ENCODE measurements at regions not wholly inside any gene's neighbourhood (a gene's known extent, or its start where the extent isn't known, plus 50 kb on each side); places are given as distances from the start of the nearest gene placed in this dataset.

DNA sequence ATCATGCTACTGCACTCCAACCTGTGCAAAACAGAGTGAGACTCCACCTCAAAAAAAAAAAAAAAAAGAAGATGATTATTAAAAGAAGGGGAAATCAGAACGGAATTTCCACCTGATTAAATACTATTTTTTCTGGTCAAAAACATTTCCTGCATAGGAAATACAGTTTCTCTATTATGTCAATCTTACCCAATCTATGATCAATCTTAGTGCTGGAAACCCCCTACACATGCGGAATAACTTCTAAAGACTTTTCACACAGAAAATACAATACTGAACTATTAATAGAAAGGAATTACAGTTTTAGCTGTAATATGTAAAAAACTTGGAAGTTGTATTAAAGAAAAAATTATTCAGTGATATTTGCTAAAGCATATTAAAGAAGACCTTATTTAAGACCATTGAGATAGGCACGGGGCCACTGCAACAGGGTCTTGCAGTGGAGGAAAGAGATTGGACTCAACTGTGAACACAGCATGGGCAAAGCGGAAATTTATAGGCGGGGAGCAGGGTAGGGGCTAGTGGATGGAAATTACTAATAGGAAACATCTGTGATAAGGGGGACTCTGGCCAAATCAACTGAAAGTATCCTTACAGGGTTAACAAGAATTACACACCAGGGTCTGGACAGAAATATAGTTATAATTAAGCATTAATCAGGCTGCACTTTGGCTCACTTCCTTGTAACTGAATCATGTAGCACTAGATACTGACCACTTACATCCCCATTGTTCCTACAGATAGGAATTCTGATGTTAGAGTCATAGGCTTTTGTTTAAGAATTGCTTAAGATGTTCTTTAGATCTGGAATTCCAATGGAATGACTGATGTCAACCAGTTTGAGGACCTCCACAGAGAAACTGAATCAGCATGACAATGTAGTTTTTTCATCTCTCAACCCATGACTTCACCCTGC is 411.5 kb upstream of the DDI1 start:
- no peak overlapping the region for H3K27ac ChIP-seq

DNA sequence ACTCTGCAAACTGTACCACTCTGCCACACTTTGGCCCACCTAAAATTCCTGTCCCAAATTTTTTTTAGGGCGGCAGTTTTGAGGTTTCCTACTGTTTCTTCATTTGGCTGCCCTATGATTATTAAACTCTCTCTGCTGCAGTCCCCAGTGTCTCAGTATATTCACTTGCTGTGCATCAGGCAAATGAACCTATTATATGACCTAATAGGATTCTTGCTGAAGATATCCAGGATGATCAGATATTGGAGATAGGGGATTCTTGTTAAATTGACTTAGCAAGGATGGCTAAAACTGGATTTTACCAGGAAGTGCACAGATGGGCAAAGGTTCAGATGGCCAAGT is 410.8 kb upstream of the DDI1 start:
- no peak overlapping the region for H3K27ac ChIP-seq
- TF ChIP-seq, protein P1, sequence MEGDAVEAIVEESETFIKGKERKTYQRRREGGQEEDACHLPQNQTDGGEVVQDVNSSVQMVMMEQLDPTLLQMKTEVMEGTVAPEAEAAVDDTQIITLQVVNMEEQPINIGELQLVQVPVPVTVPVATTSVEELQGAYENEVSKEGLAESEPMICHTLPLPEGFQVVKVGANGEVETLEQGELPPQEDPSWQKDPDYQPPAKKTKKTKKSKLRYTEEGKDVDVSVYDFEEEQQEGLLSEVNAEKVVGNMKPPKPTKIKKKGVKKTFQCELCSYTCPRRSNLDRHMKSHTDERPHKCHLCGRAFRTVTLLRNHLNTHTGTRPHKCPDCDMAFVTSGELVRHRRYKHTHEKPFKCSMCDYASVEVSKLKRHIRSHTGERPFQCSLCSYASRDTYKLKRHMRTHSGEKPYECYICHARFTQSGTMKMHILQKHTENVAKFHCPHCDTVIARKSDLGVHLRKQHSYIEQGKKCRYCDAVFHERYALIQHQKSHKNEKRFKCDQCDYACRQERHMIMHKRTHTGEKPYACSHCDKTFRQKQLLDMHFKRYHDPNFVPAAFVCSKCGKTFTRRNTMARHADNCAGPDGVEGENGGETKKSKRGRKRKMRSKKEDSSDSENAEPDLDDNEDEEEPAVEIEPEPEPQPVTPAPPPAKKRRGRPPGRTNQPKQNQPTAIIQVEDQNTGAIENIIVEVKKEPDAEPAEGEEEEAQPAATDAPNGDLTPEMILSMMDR (conservative IDR thresholded peaks at IDR 0.05) = no peak
- TF ChIP-seq ZFX (IDR thresholded peaks at IDR 0.05) = no peak

More for the DNA sequence above, 411.5 kb upstream of the DDI1 start:
- TF ChIP-seq ZFX (IDR thresholded peaks at IDR 0.05) = no peak
- TF ChIP-seq, protein P1 (conservative IDR thresholded peaks at IDR 0.05) = no peak

DNA sequence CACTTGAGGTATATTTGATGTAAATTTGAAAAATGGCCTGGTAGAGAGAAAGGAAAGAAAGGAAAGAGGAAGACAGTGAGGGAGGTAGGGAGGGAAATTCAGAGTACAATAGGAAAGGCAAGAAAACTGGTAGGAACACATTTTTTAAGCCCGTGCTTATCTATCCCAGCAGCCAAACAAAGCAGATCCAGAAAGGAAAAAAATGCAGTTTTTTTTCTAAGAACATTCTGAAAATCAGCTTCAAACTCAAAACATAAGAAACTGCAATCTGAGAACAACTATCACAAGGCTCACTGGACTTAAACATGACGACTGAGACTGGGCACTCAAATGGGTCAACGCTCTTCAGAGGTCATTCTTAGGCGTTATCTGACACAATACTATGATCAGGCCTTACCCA is 408.3 kb upstream of the DDI1 start:
- H3K27ac ChIP-seq = no peak overlapping the region
- no peak for TF ChIP-seq ZFX (IDR thresholded peaks at IDR 0.05)
- TF ChIP-seq, protein P1 (conservative IDR thresholded peaks at IDR 0.05) = no peak

DNA sequence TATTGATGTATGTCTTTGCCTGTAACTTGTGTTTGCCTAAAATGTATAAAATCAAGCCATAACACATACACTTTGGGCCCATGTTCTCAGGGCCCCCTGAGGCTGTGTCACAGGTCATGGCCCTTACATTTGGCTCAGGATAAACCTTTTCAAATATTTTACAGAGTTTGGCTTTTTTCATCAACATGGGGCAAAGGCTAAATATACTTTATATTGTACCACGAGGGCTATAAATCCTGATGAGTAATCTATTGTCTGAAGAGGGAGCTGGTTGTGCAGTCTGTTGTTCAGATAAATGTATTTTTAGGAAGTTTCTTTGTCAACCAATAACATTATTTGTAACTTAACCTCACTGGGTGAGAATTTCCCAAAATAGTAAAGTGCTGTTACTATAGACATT is 404.6 kb upstream of the DDI1 start:
- TF ChIP-seq ZFX (IDR thresholded peaks at IDR 0.05) = no peak
- H3K27ac ChIP-seq = no peak overlapping the region

DNA sequence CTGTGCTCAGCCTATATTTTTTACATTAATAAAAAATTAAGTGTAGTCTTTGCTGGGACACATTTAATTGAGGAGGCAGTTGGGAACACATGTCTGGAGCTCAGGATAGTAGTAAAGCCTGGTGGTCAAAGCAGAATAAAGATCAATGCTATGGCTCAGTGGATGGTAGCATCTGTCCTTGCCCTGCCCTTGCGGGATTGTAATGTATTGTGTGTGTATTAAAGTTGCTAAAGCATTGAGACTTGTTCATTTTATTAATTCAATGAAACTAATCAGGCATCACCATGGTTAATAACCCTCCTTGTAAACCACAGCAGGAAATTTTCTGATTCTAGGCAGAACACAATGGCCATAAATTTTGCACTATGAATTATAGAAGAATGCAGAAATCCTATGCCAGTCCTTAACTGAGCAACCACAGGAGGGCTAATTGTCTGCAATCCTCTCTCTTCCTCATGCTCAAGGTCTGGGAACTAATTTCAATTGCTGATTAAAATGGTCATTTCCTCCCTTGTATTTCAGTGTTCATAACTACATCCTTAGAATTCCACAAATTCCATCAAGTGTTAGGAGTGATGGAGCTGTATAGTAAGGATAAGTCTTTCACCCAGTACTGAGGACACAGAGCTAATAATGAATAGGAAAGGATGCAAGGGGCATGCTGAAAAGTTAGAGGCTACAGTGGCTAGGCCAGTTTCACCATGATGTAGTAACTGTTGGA is 403.2 kb upstream of the DDI1 start:
- H3K27ac ChIP-seq = no peak overlapping the region
- TF ChIP-seq ZFX (IDR thresholded peaks at IDR 0.05) = no peak
- TF ChIP-seq, protein P1 (conservative IDR thresholded peaks at IDR 0.05) = no peak

DNA sequence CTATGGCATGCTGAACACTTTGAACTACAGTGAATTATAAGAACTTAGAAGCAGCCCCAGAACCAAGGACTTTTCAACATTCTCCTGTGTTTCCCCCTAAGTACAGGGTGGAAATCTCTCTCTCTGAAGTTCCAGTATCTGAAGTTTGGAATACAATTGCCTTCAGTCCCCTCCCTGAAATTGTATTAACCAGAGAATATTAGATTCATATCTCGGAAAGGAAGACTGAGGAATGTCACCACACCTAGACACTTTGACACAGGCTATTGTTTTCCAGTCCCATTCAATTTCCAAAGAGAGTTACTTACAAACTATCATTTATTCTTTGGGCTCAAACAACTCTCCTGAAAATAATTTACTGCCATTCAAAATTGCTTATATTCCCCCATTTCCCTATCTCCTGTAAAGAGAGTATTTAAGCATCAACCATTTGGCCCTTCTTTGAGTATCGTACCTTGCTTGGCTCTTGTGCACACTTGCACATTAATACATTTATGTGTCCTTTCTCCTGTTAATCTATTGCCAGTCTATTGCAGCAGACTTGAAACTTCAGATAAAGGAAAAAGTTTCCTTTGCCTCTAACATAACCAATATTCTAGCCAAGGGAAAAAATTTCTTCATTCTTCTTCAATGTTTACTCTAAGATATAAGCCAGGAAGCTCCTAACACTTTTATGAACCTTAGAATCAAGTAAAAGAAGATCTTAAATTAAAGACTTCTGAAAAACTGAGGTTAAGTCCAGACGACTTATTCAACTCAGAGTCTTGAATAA is 402.4 kb upstream of the DDI1 start:
- TF ChIP-seq ZFX (IDR thresholded peaks at IDR 0.05) = no peak
- TF ChIP-seq, protein P1 (conservative IDR thresholded peaks at IDR 0.05) = no peak

DNA sequence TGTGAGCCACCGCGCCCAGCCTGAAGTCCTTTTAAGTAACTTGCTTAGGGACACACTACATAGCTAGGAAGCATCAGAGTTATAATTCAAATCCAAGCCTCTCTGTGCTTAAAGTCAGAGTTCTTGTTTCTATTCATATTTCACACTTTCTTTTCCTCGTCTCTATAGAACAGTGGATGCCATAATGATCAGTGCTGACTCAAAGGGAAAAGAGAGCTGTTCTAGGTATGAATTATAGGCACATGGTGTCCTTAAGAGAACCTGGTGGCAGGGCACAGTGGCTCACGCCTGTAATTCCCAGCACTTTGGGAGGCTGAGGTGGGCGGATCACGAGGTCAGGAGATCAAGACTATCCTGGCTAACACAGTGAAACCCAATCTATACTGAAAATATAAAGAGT is 400.2 kb upstream of the DDI1 start:
- H3K27ac ChIP-seq = no peak overlapping the region
- no peak for TF ChIP-seq ZFX (IDR thresholded peaks at IDR 0.05)
- TF ChIP-seq, protein P1 (conservative IDR thresholded peaks at IDR 0.05) = no peak

More for the DNA sequence above, 402.4 kb upstream of the DDI1 start:
- H3K27ac ChIP-seq = no peak overlapping the region
